22Rv1 (cell line): ENCODE measurements at regions not wholly inside any gene's neighbourhood (a gene's known extent, or its start where the extent isn't known, plus 50 kb on each side); places are given as distances from the start of the nearest gene placed in this dataset.

Experiments used
- CTCF ChIP-seq: fragments of 450-650 bp; IDR thresholded peaks from 2 replicates; pipeline ENCODE4 v1.5.1; 2017; ENCODE audit warnings: mild to moderate bottlenecking
- ZFX ChIP-seq: fragments of 450-650 bp; IDR thresholded peaks from 2 replicates; pipeline ENCODE4 v1.6.1; 2017; ENCODE audit warnings: antibody characterized with exemption, borderline replicate concordance

GRCh38 chr18:77339623-77340022 lies 90.0 kb downstream of the GALR1 start:
- TF ChIP-seq CTCF, result no peak
- TF ChIP-seq ZFX, result no peak
